Hematopoietic multipotent progenitor cell (in vitro differentiated cells): ENCODE measurements at regions not wholly inside any gene's neighbourhood (a gene's known extent, or its start where the extent isn't known, plus 50 kb on each side); places are given as distances from the start of the nearest gene placed in this dataset.
"Not testable (repeated sequence)": the region's sequence is repeated elsewhere in the genome, so short reads cannot be mapped to it uniquely, and the experiment has no call there.

Experiments
- DNase-seq, 3 donors: peaks; one replicate each; pipeline ENCODE4 v3.0.0-alpha.2; 2011 to 2015; ENCODE audit warnings: low read depth in 2 of 3, low spot score in 2 of 3

- no peak for DNase-seq
Measured at GRCh38 chr6:13874191-13874549, 50.6 kb upstream of the RNF182 start.

- peak; percentile 37 to 87 (median 85) for DNase-seq
Measured at GRCh38 chr6:13873288-13874190, 51.2 kb upstream of the RNF182 start.

- DNase-seq, result peak in 2 of 3 donors; percentile 24 to 58
Measured at GRCh38 chr6:13872681-13873080, 52.1 kb upstream of the RNF182 start.

GRCh38 chr6:13872006-13872405 is 52.7 kb upstream of the RNF182 start:
- not testable (repeated sequence) for DNase-seq

- no peak for DNase-seq
Measured at GRCh38 chr6:13870214-13870830, 54.4 kb upstream of the RNF182 start.

GRCh38 chr6:13868236-13868635 is 53.9 kb upstream of the MCUR1 start:
- no peak for DNase-seq

GRCh38 chr6:13866301-13866700 is 51.9 kb upstream of the MCUR1 start:
- DNase-seq, result no peak

GRCh38 chr6:13865141-13865540 is 50.8 kb upstream of the MCUR1 start:
- DNase-seq, result no peak

GRCh38 chr6:13864669-13865068 is 50.3 kb upstream of the MCUR1 start:
- DNase-seq, result not testable (repeated sequence)
